Neuronal stem cell (in vitro differentiated cells): ENCODE measurements at regions not wholly inside any gene's neighbourhood (a gene's known extent, or its start where the extent isn't known, plus 50 kb on each side); places are given as distances from the start of the nearest gene placed in this dataset.
A peak's percentile ranks its signal among the peaks of the same experiment; 100 is the strongest.

Source experiments
- DNase-seq: peaks from one replicate; pipeline ENCODE4 v3.0.0-alpha.2; 2013; ENCODE audit warnings: low spot score
- H2AFZ ChIP-seq: one replicate; pipeline ENCODE4 v1.6.1; 2013; ENCODE audit warnings: mild to moderate bottlenecking, low read length, inconsistent platforms
- H2AK5ac ChIP-seq: 2 replicates; pipeline ENCODE4 v1.6.1; 2013; ENCODE audit warnings: low read depth, mild to moderate bottlenecking, inconsistent platforms, low read length, moderate library complexity, mixed read lengths
- H2BK120ac ChIP-seq: 2 replicates; pipeline ENCODE4 v1.6.1; 2013; ENCODE audit warnings: low read depth, mild to moderate bottlenecking, inconsistent platforms, low read length, moderate library complexity, mixed read lengths
- H2BK12ac ChIP-seq: one replicate; pipeline ENCODE4 v1.6.1; 2013; ENCODE audit warnings: low read length, inconsistent platforms
- H2BK15ac ChIP-seq: 2 replicates; pipeline ENCODE4 v1.6.1; 2013; ENCODE audit warnings: mild to moderate bottlenecking, low read length, inconsistent platforms, mixed read lengths
- H2BK5ac ChIP-seq: one replicate; pipeline ENCODE4 v1.6.1; 2013; ENCODE audit warnings: inconsistent platforms, mild to moderate bottlenecking, low read length, moderate library complexity
- H3K14ac ChIP-seq: one replicate; pipeline ENCODE4 v1.6.1; 2013; ENCODE audit warnings: low read length, inconsistent platforms
- H3K18ac ChIP-seq: 2 replicates; pipeline ENCODE4 v1.6.1; 2013; ENCODE audit warnings: low read length, inconsistent platforms
- H3K23ac ChIP-seq: 2 replicates; pipeline ENCODE4 v1.6.1; 2013; ENCODE audit warnings: low read depth, mild to moderate bottlenecking, mixed read lengths, low read length, inconsistent platforms; ENCODE audit not compliant: poor library complexity
- H3K27ac ChIP-seq: replicated peaks from 3 replicates; pipeline ENCODE4 v1.5.1; 2013; ENCODE audit warnings: low read length, inconsistent platforms
- H3K27me3 ChIP-seq, 3 experiments: 2 replicates each; pipeline ENCODE4 v1.6.1; 2013; ENCODE audit warnings: low read length in 3 of 3, mild to moderate bottlenecking in 2 of 3, inconsistent platforms in 1 of 3, low read depth in 1 of 3, mixed read lengths in 1 of 3, moderate library complexity in 1 of 3; ENCODE audit not compliant: control insufficient read depth in 3 of 3, insufficient read depth in 3 of 3
- H3K36me3 ChIP-seq, 2 donors: replicated peaks in 1 of 2; 2 replicates each; pipeline ENCODE4 v1.6.1; 2013; ENCODE audit warnings: low read length in 2 of 2; ENCODE audit not compliant: control insufficient read depth in 2 of 2, insufficient read depth in 2 of 2
- H3K4ac ChIP-seq: 2 replicates; pipeline ENCODE4 v1.6.1; 2013; ENCODE audit warnings: inconsistent platforms, mild to moderate bottlenecking, low read length, moderate library complexity
- H3K4me1 ChIP-seq, 2 donors: 1 replicate in 1 of 2; 2 replicates in 1 of 2; pipeline ENCODE4 v1.6.1; 2013; ENCODE audit warnings: low read length in 2 of 2, low read depth in 1 of 2; ENCODE audit not compliant: control insufficient read depth in 2 of 2, insufficient read depth in 1 of 2
- H3K4me2 ChIP-seq: one replicate; pipeline ENCODE4 v1.6.1; 2013; ENCODE audit warnings: mild to moderate bottlenecking, low read length, inconsistent platforms; ENCODE audit not compliant: insufficient read depth, poor library complexity, severe bottlenecking
- H3K4me3 ChIP-seq, 2 donors: 2 replicates each; pipeline ENCODE4 v1.5.1; 2013; ENCODE audit warnings: low read length in 2 of 2, mild to moderate bottlenecking in 2 of 2, inconsistent platforms in 1 of 2, moderate library complexity in 1 of 2
- H3K79me1 ChIP-seq: one replicate; pipeline ENCODE4 v1.6.1; 2013; ENCODE audit warnings: low read depth, mild to moderate bottlenecking, inconsistent platforms, low read length, moderate library complexity
- H3K9ac ChIP-seq: one replicate; pipeline ENCODE4 v1.6.1; 2013; ENCODE audit warnings: mild to moderate bottlenecking, low read depth, low read length, inconsistent platforms; ENCODE audit not compliant: poor library complexity
- H3K9me3 ChIP-seq, 2 donors: replicated peaks in 1 of 2; 2 replicates each; pipeline versions ENCODE3 to v1.6.1; 2013; ENCODE audit warnings: low read length in 2 of 2, mild to moderate bottlenecking in 2 of 2, inconsistent platforms in 1 of 2, low read depth in 1 of 2, mixed read lengths in 1 of 2, moderate library complexity in 1 of 2; ENCODE audit not compliant: control insufficient read depth in 2 of 2, insufficient read depth in 1 of 2
- H4K8ac ChIP-seq: one replicate; pipeline ENCODE4 v1.6.1; 2013; ENCODE audit warnings: low read depth, mild to moderate bottlenecking, inconsistent platforms, low read length, moderate library complexity
- H4K91ac ChIP-seq: one replicate; pipeline ENCODE4 v1.6.1; 2013; ENCODE audit warnings: low read length, low read depth, mild to moderate bottlenecking, inconsistent platforms; ENCODE audit not compliant: poor library complexity
- WGBS, 2 donors: extraction: QIAGEN DNeasy Blood & Tissue Kit; methylation state at CpG; one replicate each; pipeline ENCODE4 v1.1.7; 2013; ENCODE audit warnings: missing lambda C conversion rate in 2 of 2, mixed read lengths in 1 of 2; ENCODE audit not compliant: insufficient read length in 2 of 2, insufficient replicate concordance in 1 of 2; ENCODE audit errors: extremely low coverage in 2 of 2; 5-methylcytosine and 5-hydroxymethylcytosine counted together

GRCh38 chr6:56860475-56860874 is 94.4 kb upstream of the BEND6 start:
- H3K14ac ChIP-seq, result no peak overlapping the region
- H2BK12ac ChIP-seq, result no peak overlapping the region
- H4K91ac ChIP-seq, result no peak overlapping the region
- no peak overlapping the region for H2BK120ac ChIP-seq
- H3K36me3 ChIP-seq, result no peaks in the 10 kb centered on the region
- no peak overlapping the region for H2BK15ac ChIP-seq
- H3K4me1 ChIP-seq, result peaks cover 0 to 7% of the 10 kb centered on the region in 2 donors
- no peaks in the 10 kb centered on the region for H3K9me3 ChIP-seq
- no peak for DNase-seq
- no peak overlapping the region for H2BK5ac ChIP-seq
- H3K79me1 ChIP-seq, result no peaks in the 10 kb centered on the region
- H3K27me3 ChIP-seq, result no peaks in the 10 kb centered on the region
- H3K4me2 ChIP-seq, result no peak overlapping the region
- no CpG with 5 or more reads among the region's 4 CpGs for WGBS, 2 donors
- no peak overlapping the region for H2AFZ ChIP-seq
- no peak overlapping the region for H3K4ac ChIP-seq
- no peak overlapping the region for H3K23ac ChIP-seq
- no peak overlapping the region for H3K4me3 ChIP-seq
- H4K8ac ChIP-seq, result no peak overlapping the region
- no peak overlapping the region for H3K18ac ChIP-seq
- no peak overlapping the region for H3K27ac ChIP-seq
- H2AK5ac ChIP-seq, result no peak overlapping the region
- H3K9ac ChIP-seq, result no peak overlapping the region

GRCh38 chr6:56856036-56856580 is 98.8 kb upstream of the BEND6 start:
- Histone ChIP-seq H3K9me3 (no peaks in the 10 kb centered on the region), H3K23ac (no peak overlapping the region)
- WGBS, 2 donors, result no CpG with 5 or more reads among the region's 4 CpGs

GRCh38 chr6:56854086-56854485 is 100.8 kb upstream of the BEND6 start:
- Histone ChIP-seq H3K14ac (no peak overlapping the region), H2BK12ac (no peak overlapping the region)
- DNase-seq, result no peak

More at GRCh38 chr6:56856036-56856580, 98.8 kb upstream of the BEND6 start:
- no peak overlapping the region for H3K4ac ChIP-seq
- peaks cover 8 to 11% of the 10 kb centered on the region in 2 donors for H3K4me1 ChIP-seq
- H2BK5ac ChIP-seq, result no peak overlapping the region
- H4K8ac ChIP-seq, result no peak overlapping the region
- no peak for DNase-seq
- H3K27ac ChIP-seq, result peak overlapping the region; percentile 53
- no peaks in the 10 kb centered on the region for H3K79me1 ChIP-seq
- no peak overlapping the region for H3K4me2 ChIP-seq
- no peak overlapping the region for H3K14ac ChIP-seq
- H3K27me3 ChIP-seq, result no peaks in the 10 kb centered on the region
- no peak overlapping the region for H3K4me3 ChIP-seq
- no peak overlapping the region for H3K18ac ChIP-seq
- H2AFZ ChIP-seq, result no peak overlapping the region
- H4K91ac ChIP-seq, result no peak overlapping the region
- H2BK12ac ChIP-seq, result no peak overlapping the region
- no peak overlapping the region for H2AK5ac ChIP-seq
- no peak overlapping the region for H3K9ac ChIP-seq
- no peak overlapping the region for H2BK120ac ChIP-seq
- H3K36me3 ChIP-seq, result no peaks in the 10 kb centered on the region
- H2BK15ac ChIP-seq, result no peak overlapping the region

DNA sequence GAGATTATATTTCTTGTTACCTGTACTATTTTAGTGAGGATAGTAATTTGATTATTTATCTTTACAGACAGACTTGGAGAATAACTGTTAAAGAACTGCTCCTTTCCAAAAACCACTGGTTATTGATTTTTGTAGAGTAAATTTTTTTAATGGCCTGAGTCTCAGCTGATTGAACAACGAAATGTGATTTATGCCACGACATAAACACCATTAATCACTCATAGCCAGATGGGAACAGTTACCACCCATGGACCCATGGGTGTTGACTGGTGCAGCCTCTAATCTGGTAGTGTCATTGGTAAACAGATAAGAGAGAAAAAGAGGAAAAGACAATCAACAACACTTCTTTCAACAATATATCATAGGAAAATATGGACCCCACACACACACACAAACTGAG is 101.4 kb upstream of the BEND6 start:
- no peak overlapping the region for H4K91ac ChIP-seq
- H4K8ac ChIP-seq, result no peak overlapping the region
- H3K27me3 ChIP-seq, result no peaks in the 10 kb centered on the region
- no peak overlapping the region for H3K4me2 ChIP-seq
- H2AK5ac ChIP-seq, result no peak overlapping the region
- H3K18ac ChIP-seq, result no peak overlapping the region
- no peak overlapping the region for H2BK5ac ChIP-seq
- H2BK15ac ChIP-seq, result no peak overlapping the region
- no peak overlapping the region for H2BK120ac ChIP-seq
- no peaks in the 10 kb centered on the region for H3K9me3 ChIP-seq
- no peaks in the 10 kb centered on the region for H3K36me3 ChIP-seq
- H3K27ac ChIP-seq, result no peak overlapping the region
- H3K79me1 ChIP-seq, result no peaks in the 10 kb centered on the region
- no CpG with 5 or more reads among the region's 2 CpGs for WGBS, 2 donors
- H2AFZ ChIP-seq, result no peak overlapping the region
- H3K4ac ChIP-seq, result no peak overlapping the region
- H3K23ac ChIP-seq, result no peak overlapping the region
- H3K4me3 ChIP-seq, result no peak overlapping the region
- peaks cover 17 to 19% of the 10 kb centered on the region in 2 donors for H3K4me1 ChIP-seq
- no peak overlapping the region for H2BK12ac ChIP-seq
- H3K14ac ChIP-seq, result no peak overlapping the region
- DNase-seq, result no peak
- H3K9ac ChIP-seq, result no peak overlapping the region

More at GRCh38 chr6:56854086-56854485, 100.8 kb upstream of the BEND6 start:
- no peaks in the 10 kb centered on the region for H3K27me3 ChIP-seq
- H4K8ac ChIP-seq, result no peak overlapping the region
- H3K4me2 ChIP-seq, result no peak overlapping the region
- H3K9ac ChIP-seq, result no peak overlapping the region
- H3K4ac ChIP-seq, result no peak overlapping the region
- no peak overlapping the region for H4K91ac ChIP-seq
- H3K9me3 ChIP-seq, result no peaks in the 10 kb centered on the region
- H3K27ac ChIP-seq, result no peak overlapping the region
- H2BK120ac ChIP-seq, result no peak overlapping the region
- H3K18ac ChIP-seq, result no peak overlapping the region
- no peak overlapping the region for H3K4me3 ChIP-seq
- no peaks in the 10 kb centered on the region for H3K79me1 ChIP-seq
- H3K36me3 ChIP-seq, result no peaks in the 10 kb centered on the region
- H2BK5ac ChIP-seq, result no peak overlapping the region
- no peak overlapping the region for H3K23ac ChIP-seq
- peaks cover 17 to 19% of the 10 kb centered on the region in 2 donors for H3K4me1 ChIP-seq
- H2AFZ ChIP-seq, result no peak overlapping the region
- WGBS, 2 donors, result no CpG with 5 or more reads among the region's 2 CpGs
- H2AK5ac ChIP-seq, result no peak overlapping the region
- no peak overlapping the region for H2BK15ac ChIP-seq
